Epithelial cell of esophagus (primary cell): ENCODE measurements at regions not wholly inside any gene's neighbourhood (a gene's known extent, or its start where the extent isn't known, plus 50 kb on each side); places are given as distances from the start of the nearest gene placed in this dataset.

Source experiments
- DNase-seq: peaks from one replicate; pipeline ENCODE4 v3.0.0; 2010; ENCODE audit warnings: low read depth
- H3K4me3 ChIP-seq: 2 replicates; pipeline ENCODE4 v1.5.1; 2011; ENCODE audit warnings: mild to moderate bottlenecking, low read length, control low read depth
- TF ChIP-seq, protein P1 (sequence below): IDR thresholded peaks from 2 replicates; pipeline ENCODE4 v1.5.1; 2011; ENCODE audit warnings: low read depth, mild to moderate bottlenecking, low read length, control low read depth, inconsistent platforms; ENCODE audit not compliant: insufficient read depth; ENCODE audit errors: missing control alignments

DNA sequence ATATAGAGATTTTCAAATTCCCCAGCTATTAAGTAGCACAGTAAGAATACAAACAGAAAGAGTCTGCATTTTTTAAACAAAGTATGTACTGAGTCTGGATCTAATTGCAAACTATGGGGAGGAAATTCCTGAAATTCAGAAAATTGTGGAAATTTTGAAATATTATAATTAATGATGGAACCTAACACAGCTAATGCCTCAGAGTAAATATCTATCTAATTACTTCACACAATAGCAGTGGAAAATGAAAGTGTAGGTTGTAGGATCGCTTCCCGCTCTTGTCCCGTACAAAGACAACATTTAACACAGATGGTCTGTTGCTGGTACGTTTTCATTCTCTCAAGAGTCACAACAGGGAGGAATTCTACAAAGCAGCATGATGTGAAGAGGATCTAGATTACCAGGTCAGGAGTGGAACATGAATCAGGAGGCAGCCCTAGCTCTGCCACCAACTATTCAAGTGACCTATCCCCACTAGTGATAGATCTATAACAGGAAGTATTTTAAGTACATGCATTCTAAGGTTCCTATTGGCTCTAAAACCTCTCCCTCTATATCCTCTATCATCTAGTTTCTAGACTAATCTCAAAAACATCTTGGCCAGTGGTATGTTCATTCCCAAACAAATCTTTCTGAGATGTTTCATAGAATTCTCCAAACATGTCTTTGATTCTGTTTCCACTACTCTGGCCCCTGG lies 58.9 kb upstream of the GRAMD2B start:
- H3K4me3 ChIP-seq = no peak overlapping the region
- DNase-seq = no peak
- TF ChIP-seq, protein P1, sequence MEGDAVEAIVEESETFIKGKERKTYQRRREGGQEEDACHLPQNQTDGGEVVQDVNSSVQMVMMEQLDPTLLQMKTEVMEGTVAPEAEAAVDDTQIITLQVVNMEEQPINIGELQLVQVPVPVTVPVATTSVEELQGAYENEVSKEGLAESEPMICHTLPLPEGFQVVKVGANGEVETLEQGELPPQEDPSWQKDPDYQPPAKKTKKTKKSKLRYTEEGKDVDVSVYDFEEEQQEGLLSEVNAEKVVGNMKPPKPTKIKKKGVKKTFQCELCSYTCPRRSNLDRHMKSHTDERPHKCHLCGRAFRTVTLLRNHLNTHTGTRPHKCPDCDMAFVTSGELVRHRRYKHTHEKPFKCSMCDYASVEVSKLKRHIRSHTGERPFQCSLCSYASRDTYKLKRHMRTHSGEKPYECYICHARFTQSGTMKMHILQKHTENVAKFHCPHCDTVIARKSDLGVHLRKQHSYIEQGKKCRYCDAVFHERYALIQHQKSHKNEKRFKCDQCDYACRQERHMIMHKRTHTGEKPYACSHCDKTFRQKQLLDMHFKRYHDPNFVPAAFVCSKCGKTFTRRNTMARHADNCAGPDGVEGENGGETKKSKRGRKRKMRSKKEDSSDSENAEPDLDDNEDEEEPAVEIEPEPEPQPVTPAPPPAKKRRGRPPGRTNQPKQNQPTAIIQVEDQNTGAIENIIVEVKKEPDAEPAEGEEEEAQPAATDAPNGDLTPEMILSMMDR = no peak

DNA sequence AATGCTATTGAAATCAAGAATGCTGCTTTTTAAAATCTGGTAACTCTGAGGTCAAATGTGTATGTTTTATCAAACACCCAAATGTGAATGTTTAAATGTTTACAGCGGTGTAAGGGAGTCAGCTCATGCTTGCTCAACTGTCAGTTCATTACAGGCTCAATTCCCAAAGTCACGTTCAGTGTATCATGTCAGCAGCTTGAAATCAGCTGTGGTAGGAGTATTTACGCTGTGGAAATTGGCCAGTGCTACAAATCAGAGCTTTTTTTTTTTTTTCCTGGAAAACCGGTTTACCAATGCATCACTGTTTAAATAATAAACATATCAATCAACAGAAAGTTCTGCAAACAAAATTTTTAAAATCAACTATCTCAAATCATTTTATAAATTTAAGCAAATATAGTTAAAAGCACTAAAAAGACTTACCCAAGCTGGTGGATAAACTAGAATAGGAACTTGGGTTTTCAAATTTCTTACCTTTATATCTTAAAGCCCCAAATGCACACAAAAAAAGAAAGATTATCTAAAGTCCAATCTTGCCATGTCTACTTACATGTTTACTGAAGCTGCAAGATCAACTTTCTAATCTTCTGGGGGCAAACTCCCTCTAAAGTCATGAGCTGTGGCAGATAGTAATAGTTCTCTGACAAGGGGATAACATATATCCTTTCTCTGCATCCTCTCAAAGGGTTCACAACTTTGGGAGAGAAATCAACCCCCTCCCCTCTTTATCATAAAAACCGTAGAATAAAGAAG lies 57.6 kb upstream of the GRAMD2B start:
- DNase-seq = peak; percentile 86
- TF ChIP-seq, protein P1 = no peak
- no peak overlapping the region for H3K4me3 ChIP-seq

DNA sequence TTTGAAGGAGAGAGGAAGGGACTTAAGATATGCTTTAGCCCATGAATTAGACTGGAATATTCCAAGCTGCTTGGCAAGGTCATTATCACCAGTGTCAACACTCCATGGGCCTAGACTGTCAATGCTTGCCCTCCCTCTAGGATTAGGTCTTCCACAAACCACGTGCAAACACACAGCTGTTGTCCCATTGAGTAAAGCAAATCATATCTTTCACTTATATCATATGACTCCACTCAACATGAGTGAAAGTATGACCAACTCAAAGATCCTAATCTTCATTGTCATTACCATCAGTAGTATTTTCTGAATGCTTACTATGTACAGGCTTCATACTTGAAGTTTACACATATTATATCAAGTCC lies 57.0 kb upstream of the GRAMD2B start:
- DNase-seq = peak; percentile 33
- TF ChIP-seq, protein P1 = no peak
- H3K4me3 ChIP-seq = no peak overlapping the region

DNA sequence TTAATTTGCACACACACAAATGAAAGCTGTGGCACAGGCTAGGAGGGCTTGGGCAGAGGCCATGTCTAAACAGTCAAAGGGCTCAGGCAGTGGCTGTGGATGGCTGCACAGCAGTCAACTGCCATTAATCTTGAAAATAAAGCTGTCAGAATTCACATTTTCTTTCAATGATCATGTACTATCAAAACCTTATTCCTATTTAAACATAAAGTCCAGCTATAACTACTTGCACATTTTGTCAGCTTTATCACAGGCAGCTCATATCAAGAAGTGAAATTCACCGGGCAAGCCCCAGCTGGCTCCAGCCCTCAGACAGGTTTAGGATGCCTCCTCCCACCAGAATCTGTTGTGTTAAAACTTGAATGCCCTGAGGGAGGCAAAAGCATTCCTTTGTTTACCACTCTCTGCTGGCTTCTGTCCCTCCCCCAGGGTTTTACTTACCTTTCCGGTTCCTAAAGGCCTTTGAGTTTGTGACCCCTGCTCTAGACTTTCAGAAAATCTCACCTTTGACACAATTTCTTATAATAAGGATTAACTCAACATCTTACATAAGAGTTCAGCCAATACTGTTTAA lies 54.9 kb upstream of the GRAMD2B start:
- TF ChIP-seq, protein P1 = no peak
- H3K4me3 ChIP-seq = no peak overlapping the region
- peak; percentile 99 for DNase-seq

DNA sequence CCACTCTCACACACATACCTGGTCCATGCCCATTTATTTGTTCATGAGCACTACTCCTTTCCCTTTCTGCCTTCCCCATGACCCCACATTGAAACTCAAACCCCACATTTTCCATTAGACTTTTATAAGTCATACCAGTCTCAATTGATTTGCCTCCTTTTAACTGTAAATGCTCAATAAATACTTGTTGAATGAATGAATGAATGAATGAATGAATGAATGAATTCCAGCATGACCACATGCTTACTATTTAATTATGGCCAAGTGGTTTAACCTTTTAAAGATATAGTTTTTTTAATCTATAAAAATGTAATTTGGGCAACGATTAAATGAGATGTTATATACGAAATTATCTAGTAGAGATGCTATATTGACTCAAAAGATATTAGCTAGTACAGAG lies 54.1 kb upstream of the GRAMD2B start:
- TF ChIP-seq, protein P1 = no peak
- no peak for DNase-seq
- no peak overlapping the region for H3K4me3 ChIP-seq

DNA sequence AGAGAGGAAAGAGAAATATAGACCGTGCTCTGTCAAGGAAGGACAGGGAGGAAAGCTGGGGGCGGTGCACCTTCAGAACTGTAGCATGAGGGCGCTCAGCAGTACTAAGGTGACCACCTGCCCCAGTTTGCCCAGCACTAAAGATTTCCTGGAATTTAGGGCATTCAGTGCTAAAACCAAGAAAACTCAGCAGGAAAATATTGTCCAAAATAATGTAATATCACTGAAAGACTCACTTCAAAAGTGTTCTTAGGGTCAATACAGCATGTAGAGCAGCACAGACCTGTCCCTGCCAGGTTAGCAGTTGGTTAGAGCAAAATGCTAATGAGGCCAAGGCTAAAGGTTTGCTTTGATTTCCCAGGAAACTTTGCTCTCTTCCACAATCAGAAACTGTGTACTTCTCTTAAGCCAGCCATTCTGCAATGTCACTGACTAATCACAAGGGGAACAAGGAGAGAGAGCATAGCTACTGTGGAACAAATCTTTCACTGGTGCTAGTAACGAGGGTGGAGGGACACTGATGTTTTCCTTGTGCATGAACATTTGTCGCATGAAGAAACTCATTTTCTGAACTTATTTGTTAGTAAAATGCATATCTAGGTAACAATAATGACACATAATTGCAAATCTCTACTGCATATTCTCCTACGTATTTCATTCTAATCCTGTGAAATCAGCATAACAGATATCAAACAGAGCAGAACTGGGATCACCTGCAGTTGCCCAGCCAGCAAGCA lies 53.0 kb upstream of the GRAMD2B start:
- TF ChIP-seq, protein P1 = peak; percentile 41
- no peak overlapping the region for H3K4me3 ChIP-seq
- DNase-seq = peak; percentile 47
